Left lobe of liver (tissue), 2 donors: ENCODE measurements at regions not wholly inside any gene's neighbourhood (a gene's known extent, or its start where the extent isn't known, plus 50 kb on each side); places are given as distances from the start of the nearest gene placed in this dataset.
"Not testable (repeated sequence)": the region's sequence is repeated elsewhere in the genome, so short reads cannot be mapped to it uniquely, and the experiment has no call there.

Experiments
- ATAC-seq: fragments of 200-7000 bp; cut with Tn5 transposase; one replicate; pipeline ENCODE4 v1.9.1; 2020; ENCODE audit warnings: mild to moderate bottlenecking, moderate library complexity
- DNase-seq: peaks from one replicate; pipeline ENCODE4 v3.0.0-alpha.2; 2020; ENCODE audit warnings: low spot score
- donor health status: DM: no; HTN: no; CAD: no; lungs with moderate emphysema.
- donor health status: DM: no; HTN: yes; CAD: no.

DNA sequence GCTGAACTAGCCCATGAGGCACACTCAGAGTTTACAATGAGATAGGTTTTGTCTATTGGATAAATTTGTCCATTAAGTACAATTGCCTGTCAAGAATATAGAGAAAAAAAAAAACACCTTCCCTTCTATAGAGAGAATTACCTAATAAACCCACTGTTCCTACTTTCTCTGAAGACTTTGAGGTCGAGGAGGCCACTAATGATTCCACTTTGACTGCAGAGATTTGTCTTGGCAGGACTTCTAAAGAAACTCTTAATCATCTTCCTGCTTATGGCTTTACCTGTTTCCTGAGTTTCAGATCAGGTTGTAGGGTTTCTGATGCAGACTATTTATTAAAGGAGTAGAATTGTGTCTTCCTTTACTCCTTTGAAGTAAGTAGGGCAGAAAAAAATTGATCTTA lies 342.4 kb upstream of the KCNMB2 start:
- ATAC-seq (no peak), DNase-seq (no peak)

DNA sequence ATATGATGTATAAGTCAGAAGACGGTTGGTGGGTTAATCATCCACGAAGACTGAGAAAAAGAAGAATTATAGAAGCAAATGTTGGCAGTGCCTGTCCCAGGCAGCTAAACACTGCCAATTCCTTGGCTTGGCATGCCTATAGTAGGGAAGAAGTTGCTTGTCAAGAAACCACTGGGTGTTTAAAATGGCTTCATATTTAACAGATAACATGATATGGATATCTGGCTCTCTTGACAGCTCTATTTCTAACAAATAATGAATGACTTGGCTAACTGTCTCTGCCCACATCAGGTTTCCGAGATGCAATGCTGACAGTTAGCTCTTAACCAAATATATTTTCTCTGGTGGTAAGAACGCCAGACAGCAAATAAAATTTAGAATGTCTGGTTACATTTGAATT lies 341.7 kb upstream of the KCNMB2 start:
- ATAC-seq (no peak), DNase-seq (no peak)

DNA sequence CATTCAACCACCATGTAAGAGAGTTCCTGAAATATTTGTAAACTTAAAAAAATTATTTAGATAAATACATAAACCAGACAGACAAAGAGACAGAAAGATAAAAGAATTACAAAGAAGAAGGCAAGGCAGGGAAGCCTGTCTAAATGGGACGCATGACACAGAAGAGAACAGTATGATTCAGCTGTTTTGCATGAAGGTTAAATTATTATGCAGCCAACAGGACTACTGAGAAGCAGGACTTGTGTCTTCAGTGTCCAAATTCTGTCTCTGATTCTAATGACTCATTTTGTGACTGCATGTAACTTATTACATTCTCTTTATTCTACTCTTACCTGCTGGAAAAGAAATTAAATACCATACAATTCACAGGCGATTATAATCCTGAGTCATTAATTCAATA lies 340.4 kb upstream of the KCNMB2 start:
- no peak for ATAC-seq
- DNase-seq = no peak

DNA sequence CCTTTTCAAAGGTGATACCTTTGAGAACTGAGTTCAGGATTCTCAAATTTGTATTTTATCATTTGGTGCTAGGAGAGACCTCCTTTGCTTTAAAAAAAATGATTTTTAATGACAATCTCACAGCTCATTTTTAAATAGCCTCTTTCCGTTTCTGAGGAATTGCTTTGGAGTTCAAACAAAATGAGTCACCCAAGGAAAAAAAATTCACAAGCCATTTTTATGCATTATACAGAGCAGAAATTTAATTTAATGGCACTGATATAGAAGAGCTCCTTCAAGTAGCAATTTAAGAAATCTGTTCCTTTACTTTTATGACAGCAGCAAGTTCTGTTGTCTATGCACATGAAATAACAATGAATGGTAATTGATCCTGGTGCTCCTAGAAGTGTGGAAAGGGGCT lies 337.9 kb upstream of the KCNMB2 start:
- no peak for ATAC-seq
- no peak for DNase-seq

DNA sequence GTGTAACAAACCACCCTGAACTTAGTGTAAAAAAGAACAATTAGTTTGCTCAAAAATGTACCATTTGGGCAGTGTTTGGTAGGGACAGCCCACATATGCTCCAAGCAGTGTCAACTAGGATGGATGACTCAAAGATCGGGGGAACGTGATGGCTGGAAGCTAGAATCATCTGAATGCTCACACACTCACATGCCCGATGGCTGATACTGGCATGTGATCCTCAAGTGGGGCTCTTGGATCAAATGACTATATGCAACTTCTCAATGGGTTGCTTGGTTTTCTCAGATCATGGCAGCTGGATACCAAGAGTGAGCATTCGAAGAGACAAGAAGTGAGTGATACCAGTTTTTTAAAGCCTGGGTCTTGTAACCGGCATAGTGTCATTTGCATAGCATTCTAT lies 335.9 kb upstream of the KCNMB2 start:
- DNase-seq (no peak), ATAC-seq (no peak)

DNA sequence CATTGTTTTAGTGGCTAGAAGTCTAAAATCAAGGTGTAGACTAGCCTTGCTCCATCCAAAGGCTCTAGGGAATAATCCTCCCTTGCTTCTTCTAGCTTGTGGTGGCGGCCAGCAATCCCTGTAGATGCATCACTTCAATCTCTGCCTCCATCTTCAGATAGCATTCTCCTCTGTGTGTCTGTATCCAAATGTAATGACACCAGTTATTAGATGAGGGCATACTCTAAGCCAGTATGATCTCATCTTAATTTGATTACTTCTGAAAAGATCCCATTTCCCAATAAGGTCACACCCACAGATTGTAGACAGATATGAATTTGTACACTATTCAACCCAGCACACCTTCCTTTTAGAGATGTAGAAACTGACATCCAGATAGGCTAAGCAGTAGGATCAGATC lies 334.5 kb upstream of the KCNMB2 start:
- ATAC-seq (no peak), DNase-seq (no peak)

DNA sequence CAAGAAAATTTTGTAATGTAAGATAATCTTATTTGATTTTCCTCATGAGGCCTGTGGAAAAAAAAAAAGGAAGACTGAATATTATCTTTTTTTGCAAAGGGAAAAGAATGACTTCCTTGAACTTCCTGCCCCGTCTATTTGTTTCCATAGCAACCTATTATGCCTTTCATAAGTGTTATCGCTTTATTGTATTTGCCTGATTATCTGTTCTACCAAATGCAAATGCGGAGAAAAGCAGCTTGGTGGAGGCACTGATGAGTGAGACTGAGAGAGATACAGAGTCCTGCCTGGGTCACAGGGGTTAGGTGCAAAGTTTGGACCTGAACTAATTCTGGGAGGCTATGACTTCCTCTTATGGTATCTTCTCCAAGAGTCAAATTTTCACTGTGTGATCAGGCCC lies 334.0 kb upstream of the KCNMB2 start:
- DNase-seq (no peak), ATAC-seq (peak; percentile 49)

DNA sequence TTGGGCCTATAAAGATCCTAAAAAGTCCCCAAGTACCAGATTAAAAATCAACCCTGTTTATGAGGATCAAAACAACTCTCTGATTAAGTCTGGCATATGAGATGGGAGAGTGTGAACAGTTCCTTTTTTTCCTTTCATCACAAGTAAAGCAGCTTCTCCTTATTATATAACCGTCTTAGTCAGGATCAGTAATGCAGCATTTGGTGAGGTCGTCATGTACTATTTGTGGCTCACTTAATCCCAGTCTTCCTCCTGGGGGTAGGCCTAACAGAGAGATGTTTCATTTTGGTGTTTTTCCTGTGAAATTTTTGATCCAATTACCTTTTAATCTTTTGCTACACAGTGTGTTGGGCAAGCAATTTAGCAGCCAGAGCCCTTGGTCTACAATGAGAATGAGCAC lies 333.1 kb upstream of the KCNMB2 start:
- ATAC-seq = no peak

DNA sequence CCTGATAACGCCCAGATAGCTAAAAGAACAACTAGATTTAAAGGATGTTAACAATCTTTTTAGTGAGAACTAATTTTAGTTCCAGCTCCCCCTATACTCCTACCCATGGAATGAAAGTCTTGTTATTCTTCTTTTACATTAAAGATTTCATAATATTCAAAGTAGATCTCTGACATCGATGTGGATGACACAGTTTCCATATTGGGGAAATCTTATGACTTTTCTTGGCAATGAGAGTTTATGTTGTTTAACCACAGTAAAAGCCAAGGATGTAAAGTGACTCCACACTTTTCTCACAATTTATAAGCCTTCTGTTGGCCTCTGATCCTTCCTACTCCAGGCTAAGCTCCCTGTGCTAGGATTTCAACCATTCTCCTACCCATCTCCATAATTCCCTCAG lies 332.6 kb upstream of the KCNMB2 start:
- no peak for DNase-seq
- ATAC-seq = no peak

More for the DNA sequence above, 333.1 kb upstream of the KCNMB2 start:
- no peak for DNase-seq

DNA sequence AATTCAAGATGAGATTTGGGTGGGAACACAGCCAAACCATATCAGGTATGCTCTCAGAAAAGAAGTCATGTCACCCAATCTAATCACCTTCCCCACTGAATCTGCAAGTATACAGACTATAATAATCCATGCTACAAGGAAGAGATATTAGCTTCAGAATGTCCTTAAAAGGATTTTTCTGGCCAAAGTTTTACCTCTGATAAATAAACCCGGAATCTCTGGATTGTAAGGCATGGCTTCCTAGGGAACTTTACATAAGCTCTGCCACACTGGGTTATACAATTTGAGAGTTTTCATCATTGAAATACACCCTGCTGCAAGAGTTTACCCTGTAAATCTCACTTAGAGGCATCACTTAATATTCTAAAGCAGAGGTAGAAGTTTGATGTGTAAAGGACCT lies 330.5 kb upstream of the KCNMB2 start:
- DNase-seq = no peak
- ATAC-seq = no peak

DNA sequence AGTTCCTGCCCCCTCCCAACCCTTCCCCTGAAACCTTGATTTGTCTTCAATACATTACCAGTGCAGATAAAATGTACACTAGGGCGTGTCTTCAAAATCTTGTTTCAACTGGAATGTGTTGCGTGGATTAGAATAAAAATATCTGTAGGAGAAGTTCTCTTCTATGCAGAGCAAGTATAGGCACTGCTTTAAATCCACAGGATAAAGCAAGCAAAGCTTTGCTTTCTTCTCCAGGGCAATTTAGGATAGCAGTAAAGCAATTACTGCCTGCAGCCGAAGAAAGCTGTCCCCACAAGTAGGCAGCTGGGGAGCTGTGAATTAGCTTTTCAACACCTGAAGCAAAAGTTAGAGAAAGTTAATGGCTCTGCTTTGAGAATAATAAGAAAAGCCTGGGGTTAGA lies 329.7 kb upstream of the KCNMB2 start:
- DNase-seq (no peak), ATAC-seq (no peak)

DNA sequence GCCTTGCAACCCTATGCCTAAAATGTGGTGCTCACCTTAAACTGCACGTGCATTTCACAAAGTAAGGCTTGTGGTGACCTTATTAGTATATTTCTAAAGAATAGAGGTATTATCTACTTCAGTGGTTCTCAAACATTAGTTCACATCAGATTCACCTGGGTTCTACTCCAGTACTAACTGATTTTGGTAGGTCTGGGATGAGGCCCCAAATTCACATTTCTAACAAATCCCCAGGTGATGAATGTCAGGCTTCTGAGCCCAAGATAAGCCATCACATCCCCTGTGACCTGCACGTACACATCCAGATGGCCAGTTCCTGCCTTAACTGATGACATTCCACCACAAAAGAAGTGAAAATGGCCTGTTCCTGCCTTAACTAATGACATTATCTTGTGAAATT lies 329.1 kb upstream of the KCNMB2 start:
- DNase-seq, ATAC-seq: not testable (repeated sequence)

DNA sequence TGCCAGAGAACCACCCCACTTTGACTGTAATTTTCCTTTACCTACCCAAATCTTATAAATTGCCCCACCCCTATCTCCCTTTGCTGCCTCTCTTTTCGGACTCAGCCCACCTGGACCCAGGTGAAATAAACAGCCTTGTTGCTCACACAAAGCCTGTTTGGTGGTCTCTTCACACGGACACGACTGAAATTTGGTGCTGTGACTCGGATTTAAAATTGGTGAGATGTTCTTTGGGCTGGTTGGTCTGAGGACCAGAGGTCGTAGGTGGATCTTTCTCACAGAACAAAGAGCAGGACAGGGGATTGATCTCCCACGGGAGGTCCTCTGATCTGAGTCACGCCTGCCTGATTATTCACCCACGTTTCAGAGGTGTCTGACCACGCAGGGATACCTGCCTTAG lies 328.6 kb upstream of the KCNMB2 start:
- DNase-seq, ATAC-seq: not testable (repeated sequence)

DNA sequence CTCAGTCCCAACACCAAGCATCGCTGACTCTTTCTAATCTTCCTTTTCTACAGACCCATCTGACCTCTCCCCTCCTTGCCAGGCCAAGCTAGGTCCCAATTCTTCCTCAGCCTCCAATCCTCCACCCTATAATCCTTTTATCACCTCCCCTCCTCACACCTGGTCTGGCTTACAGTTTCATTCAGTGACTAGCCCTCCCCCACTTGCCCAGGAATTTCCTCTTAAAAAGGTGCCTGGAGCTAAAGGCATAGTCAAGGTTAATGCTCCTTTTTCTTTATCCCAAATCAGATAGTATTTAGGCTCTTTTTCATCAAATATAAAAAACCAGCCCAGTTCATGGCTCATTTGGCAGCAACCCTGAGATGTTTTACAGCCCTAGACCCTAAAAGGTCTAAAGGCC lies 327.1 kb upstream of the KCNMB2 start:
- not testable (repeated sequence) for ATAC-seq, DNase-seq

DNA sequence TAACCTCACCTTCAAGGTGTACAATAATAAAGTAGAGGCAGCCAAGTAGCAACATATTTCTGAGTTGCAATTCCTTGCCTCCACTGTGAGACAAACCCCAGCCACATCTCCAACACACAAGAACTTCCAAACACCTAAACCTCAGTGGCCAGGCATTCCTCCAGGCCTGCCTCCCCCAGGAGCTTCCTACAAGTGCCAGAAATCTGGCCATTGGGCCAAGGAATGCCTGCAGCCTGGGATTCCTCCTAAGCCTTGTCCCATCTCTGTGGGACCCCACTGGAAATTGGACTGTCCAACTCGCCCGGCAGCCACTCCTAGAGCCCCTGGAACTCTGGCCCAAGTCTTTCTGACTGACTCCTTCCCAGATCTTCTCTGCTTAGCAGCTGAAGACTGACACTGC lies 326.6 kb upstream of the KCNMB2 start:
- not testable (repeated sequence) for DNase-seq, ATAC-seq

DNA sequence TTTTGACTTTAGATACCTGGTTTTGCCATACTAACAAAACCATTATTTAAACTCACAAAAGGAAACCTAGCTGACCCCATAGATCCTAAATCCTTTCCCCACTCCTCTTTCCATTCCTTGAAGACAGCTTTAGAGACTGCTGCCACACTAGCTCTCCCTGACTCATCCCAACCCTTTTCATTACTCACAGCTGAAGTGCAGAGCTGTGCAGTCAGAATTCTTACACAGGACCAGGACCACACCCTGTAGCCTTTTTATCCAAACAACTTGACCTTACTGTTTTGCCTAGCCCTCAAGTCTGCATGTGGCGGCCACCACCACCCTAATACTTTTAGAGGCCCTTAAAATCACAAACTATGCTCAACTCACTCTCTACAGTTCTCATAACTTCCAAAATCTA lies 325.1 kb upstream of the KCNMB2 start:
- DNase-seq, ATAC-seq: not testable (repeated sequence)

DNA sequence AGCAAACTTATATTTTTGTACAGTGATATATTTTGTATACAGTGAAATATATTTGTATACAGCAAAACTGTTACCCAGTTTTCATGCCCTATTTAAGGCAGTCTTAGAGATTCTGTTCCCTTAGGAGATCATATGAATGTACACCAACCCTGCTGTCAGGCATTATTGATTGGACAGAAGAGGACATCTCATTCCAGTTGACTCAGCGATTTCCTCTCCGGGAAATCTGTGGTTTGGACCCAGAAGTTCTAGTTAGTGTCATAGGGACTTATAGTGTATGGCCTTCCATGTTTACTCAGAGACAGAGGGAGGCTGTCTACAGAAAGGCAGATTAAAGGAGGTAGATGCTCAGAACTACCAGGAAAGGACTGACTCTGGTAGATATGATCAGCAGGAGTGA lies 318.8 kb upstream of the KCNMB2 start:
- ATAC-seq (peak; percentile 51), DNase-seq (no peak)

DNA sequence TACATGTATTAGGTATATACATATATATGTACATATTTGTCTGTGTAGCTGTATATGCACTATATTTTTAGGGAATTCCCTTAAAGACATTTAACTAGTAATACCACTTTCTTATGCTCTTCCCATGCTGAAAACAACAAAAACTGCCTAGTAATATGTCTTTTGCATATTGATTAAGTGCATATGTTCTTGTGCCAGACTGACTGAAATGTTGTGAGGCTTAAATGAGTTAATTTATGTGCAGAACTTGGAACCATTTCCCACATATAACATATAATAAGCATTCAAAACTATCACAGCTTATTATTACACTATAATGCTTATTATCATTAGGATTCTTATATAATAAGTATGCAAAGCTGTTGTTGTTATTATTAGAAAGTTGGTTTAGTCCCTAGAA lies 318.0 kb upstream of the KCNMB2 start:
- no peak for DNase-seq
- no peak for ATAC-seq

DNA sequence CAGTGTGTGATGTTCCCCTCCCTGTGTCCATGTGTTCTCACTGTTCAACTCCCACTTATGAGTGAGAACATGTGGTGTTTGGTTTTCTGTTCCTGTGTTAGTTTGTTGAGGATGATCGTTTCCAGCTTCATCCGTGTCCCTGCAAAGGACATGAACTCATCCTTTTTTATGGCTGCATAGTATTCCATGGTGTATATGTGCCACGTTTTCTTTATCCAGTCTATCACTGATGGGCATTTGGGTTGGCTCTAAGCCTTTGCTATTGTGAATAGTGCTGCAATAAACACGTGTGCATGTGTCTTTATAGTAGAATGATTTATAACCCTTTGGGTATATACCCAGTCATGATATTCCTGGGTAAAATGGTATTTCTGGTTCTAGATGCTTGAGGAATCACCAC lies 316.6 kb upstream of the KCNMB2 start:
- not testable (repeated sequence) for ATAC-seq, DNase-seq

DNA sequence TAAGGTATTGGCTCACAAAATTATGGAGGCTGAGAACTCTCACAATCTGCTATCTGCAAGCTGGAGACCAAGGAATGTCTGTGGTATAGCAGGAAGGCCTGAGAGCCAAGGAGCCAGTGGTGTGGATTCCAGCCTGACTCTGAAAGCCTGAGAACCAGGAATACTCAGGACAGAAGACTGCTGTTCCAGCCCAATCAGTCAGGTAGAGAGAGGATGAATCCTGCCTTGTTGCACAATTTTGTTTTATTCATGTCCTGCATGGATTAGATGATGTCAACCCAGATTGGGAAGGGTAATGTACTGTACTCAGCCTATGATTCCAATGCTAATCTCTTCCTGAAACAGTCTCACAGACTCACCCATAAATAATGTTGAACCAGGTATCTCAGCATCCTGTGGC lies 312.4 kb upstream of the KCNMB2 start:
- ATAC-seq (no peak), DNase-seq (no peak)

DNA sequence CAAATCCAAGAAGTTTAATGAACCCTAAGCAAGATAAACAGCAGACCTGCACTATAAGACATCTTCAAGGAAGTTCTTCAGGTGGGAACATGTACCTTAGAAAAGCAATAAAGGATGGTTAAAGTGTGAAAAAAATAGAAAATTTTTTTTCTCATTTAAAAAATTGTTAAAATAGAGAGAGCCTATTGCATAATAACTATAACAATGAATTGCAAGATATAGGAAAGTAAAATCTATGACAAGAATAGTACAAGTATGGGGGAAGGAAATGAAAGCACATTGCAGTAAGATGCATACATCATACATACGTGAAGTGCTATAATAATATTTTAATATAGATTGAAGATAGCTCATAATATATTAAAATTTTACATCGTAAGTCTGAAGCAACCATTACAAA lies 310.1 kb upstream of the KCNMB2 start:
- DNase-seq (no peak), ATAC-seq (no peak)

DNA sequence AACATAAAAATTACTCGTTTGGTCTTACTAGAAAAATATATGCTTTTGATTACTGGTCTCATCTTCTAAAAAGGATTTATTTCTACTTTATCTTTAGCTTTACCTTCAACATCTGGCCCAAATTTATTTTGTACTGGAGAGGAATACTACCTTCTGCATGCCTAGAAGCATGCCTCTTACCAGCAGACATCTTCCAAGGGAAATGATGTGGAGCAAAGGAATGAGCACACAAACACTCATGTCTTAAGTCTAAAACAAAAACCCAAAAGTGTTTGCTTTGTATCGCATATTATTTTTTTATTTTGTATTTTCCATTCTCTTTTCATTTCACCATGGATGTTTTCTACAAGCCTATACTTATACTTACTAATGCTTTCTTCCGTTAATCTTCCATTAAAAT lies 304.6 kb upstream of the KCNMB2 start:
- DNase-seq (no peak), ATAC-seq (no peak)

DNA sequence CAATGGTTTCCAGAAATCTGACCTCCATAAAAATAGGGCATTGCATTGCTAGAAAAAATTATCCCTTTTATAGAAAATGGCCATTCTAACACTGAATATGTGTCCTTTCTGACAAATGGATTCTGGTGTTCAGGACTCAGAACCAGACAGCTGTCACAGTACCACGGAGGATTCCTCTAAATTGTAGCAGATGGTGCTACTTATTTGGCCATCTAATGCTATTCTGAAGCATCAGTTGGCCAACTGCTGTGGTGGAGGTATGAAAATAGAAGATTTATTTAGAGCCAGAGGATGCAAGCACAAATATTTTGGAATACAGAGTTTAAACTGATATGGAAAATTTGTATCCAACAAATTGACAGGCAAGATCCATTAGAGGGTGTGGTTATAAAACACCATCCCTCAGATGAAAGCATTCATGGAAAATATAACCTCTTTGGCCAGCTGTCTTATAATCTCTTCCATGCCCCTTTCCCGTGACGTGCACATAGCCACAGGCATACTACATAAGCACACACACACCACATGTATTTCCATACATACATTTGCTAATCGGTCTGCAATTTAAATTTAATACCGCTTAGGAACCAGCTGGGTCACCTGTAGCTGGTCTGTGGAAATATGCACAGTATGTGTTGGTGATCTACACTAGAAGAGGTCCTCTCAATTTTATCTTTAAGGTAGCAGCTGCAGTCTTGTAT lies 302.7 kb upstream of the KCNMB2 start:
- no peak for ATAC-seq
- DNase-seq = no peak
